AG10803 (cell line): ENCODE measurements at regions not wholly inside any gene's neighbourhood (a gene's known extent, or its start where the extent isn't known, plus 50 kb on each side); places are given as distances from the start of the nearest gene placed in this dataset.

Experiments used
- DNase-seq: peaks from one replicate; pipeline ENCODE4 v3.0.0; 2010; ENCODE audit warnings: low read depth
- H3K4me3 ChIP-seq: 2 replicates; pipeline ENCODE4 v1.5.1; 2011; ENCODE audit warnings: mild to moderate bottlenecking, low read length, control low read depth
- CTCF ChIP-seq: conservative IDR thresholded peaks from 2 replicates; pipeline ENCODE4 v1.5.1; 2011; ENCODE audit warnings: mild to moderate bottlenecking, low read length, control low read depth, inconsistent platforms

GRCh38 chr10:3869036-3869435 is 84.0 kb upstream of the KLF6 start:
- H3K4me3 ChIP-seq = no peak overlapping the region
- DNase-seq = no peak
- TF ChIP-seq CTCF = no peak

- no peak for TF ChIP-seq CTCF
- no peak overlapping the region for H3K4me3 ChIP-seq
- DNase-seq = no peak
Measured at GRCh38 chr10:3868271-3868664, 83.3 kb upstream of the KLF6 start.

- no peak for TF ChIP-seq CTCF
- H3K4me3 ChIP-seq = no peak overlapping the region
- DNase-seq = no peak
Measured at GRCh38 chr10:3867454-3868270, 82.7 kb upstream of the KLF6 start.

- TF ChIP-seq CTCF = no peak
- H3K4me3 ChIP-seq = no peak overlapping the region
- no peak for DNase-seq
Measured at GRCh38 chr10:3866332-3866731, 81.3 kb upstream of the KLF6 start.

DNA sequence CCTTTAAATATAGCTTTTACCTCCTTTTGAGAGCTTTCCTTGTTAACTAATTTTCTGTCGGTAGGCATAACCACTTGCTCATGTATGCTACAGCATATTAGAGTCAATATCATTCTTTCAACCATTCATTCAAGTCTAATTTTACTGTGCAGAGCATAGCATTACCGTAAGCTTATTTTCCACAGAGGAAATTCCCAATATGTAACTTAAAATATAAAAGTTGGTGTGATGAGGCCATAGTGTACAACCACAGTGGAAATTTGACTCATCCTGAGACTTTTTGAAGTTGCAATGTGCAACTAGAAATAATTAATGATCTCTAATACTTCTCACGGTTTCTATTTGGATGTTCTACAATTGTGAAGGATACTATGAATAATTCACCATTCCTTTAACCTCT is 80.6 kb upstream of the KLF6 start:
- TF ChIP-seq CTCF = no peak
- DNase-seq = no peak
- H3K4me3 ChIP-seq = no peak overlapping the region

GRCh38 chr10:3861795-3862194 is 76.8 kb upstream of the KLF6 start:
- H3K4me3 ChIP-seq = no peak overlapping the region
- TF ChIP-seq CTCF = no peak
- no peak for DNase-seq

DNA sequence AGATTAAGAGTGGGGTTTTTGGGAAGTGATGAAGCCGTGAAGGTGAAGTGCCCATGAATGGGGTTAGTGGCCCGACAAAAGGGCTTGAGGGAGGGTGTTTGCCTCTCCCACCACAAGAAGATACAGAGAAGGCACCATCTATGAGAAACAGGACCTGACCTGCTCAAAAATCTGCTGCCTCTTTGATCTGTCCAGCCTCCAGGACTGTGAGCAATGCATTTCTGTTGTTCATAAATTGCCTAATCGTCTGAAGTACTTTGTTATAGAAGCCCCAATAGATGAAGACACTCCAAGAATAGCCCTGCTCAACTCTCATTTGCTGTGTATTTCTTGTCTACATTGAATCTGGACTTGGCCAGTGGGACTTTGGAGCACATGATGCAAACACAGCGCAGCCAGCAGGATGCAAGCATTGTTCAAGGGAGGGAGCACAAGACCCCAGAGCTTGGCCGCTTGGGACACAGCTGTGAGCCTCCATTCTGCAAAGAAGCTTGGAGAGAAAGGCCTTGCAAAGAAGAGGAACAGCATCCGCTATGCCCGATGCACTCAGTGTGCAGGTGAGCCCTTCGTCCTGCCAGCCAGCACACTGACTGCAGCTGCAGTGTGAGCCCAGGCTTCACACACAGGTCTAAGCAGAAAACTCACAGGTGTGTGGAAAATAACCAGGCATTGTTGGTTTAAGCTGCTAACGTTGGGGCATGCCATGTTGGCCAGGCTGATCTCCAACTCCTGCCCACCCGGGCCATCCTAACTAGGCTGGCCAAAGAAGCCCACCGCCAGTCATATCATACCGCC is 73.2 kb upstream of the KLF6 start:
- no peak for DNase-seq
- no peak for TF ChIP-seq CTCF
- H3K4me3 ChIP-seq = no peak overlapping the region
